NCI-H446 (cell line): ENCODE measurements at regions not wholly inside any gene's neighbourhood (a gene's known extent, or its start where the extent isn't known, plus 50 kb on each side); places are given as distances from the start of the nearest gene placed in this dataset.

Source experiments
- DNase-seq, 2 experiments: peaks; one replicate each; lab custom pipeline; 2025; lab: John Stamatoyannopoulos, UW

- DNase-seq: no peak
Measured at GRCh38 chr2:71936076-71937030, 211.3 kb downstream of the CYP26B1 start.

GRCh38 chr2:71935262-71935848 is 212.3 kb downstream of the CYP26B1 start:
- peak in 1 of 2 experiments; percentile 70 for DNase-seq

DNA sequence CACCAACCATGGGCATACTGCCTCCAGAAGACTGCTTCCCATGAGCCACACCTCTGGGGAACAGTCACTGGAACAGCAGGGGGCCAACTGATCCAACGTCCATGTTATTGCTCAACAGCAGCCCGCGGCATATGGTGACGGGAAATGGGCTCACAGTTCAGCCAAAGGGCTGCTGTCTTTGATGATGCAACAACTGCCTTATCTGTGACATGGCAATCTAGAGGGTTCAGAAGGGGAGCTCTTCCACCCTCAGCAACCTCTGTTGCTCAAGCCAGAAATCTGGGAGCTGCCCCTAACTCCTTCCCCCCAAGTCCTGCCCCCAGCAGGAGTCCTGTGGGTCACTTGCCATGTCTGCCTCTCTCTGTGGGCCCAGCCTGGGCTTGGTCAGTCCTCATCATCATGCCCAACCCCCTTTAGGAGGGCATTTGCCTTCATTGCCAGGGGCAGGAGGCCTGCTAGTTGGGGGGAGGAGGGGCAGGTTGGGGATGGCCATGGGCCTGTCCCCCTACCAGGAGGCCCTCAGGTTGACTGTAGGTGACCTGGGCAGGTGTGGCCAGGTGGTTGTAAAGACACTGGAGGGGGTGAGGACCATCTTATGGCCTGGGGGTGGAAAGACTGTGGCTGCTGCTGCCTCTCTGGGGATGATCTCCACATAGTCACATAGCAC is 212.9 kb downstream of the CYP26B1 start:
- DNase-seq: peak in 1 of 2 experiments; percentile 35

DNA sequence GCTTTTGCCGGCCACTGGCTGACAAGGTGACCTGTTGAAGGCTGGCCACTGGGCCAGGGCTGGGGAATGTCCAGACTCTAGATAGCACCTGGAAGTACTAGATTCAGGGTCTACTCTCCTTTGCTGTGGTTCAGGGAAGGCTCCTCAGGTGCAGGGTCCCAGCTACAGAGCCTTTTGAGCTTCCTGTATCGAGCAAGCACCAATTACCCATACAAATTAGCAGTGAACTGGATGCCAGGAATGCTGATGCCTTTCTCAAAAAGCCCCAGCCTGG is 213.4 kb downstream of the CYP26B1 start:
- no peak for DNase-seq

- DNase-seq: no peak
Measured at GRCh38 chr2:71933467-71934319, 214.0 kb downstream of the CYP26B1 start.

DNA sequence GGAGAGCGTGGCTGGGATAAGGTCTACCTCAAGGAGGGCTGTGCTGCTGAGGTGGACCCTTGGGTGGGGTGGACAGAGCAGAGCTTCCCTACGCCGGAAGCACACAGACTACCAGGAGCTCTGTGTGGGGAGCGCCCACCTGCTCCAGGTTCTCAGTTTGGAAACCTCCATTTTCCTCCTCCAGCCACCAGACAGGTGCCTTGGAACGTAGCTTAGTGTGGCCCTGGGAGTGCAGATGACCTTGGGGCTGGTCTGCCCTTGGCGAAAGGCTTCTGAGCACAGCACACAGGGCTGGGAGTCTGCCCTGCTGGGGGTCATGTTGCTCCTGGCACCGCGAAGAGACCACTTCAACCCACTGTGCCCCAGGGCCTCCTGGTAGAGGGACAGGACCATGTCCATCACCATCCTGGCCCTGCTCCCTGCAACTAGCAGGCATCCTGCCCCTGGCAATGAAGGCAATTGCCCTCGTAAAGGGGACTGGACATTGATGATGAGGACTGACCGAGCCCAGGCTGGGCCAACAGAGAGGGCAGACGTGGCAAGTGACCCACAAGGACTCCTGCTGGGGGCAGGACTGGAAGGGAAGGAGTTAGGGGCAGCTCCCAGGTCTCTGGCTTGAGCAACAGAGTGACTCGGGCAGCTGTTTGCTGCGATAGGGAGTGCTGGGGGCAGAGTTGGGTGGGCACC is 214.7 kb downstream of the CYP26B1 start:
- DNase-seq: no peak

GRCh38 chr2:71932037-71932779 is 215.5 kb downstream of the CYP26B1 start:
- no peak for DNase-seq

DNA sequence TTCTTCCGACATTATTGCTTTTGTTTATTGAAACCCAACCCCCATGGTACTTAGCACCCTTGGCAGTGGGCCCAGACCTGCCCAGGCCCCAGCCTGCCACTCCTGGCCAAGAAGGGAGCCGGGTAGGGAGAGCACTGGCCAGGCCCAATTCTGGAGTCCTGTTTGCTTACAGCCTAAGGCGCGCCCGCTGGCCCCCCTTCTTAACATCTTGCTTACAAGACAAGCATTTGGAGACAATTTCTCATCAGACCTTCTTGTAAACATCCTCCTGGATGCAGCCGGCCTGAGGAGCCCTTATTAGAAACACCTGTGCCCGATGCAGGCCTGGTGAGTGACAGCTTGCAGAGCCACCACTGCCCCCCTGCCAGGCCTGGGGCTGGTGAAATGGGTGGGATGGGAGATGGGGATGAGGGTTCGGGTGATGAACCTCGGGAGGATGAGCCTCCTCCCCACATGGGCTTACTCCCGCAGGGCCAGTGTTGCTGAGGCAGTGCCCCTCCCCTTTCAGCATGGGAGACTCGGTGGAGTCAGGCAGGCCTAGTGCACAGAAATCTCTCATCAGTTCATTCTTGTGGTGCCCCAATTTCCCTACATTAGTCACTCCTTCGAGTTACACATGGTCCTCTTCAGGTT is 217.5 kb downstream of the CYP26B1 start:
- peak in 1 of 2 experiments; percentile 23 for DNase-seq

DNA sequence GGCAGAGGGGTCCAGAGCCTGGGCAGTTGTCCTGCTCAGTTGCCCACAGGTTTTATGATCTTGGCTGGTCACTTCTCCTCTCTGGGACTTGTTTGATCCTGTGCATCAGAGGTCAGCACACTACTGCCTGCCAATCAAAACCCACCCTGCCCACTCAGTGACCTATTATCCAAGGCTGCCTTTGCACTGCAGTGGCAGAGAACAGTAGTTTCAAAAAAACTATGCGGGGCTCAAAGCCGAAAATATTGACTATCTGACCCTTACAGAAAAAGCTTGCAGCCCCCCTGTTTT is 218.2 kb downstream of the CYP26B1 start:
- DNase-seq: no peak

DNA sequence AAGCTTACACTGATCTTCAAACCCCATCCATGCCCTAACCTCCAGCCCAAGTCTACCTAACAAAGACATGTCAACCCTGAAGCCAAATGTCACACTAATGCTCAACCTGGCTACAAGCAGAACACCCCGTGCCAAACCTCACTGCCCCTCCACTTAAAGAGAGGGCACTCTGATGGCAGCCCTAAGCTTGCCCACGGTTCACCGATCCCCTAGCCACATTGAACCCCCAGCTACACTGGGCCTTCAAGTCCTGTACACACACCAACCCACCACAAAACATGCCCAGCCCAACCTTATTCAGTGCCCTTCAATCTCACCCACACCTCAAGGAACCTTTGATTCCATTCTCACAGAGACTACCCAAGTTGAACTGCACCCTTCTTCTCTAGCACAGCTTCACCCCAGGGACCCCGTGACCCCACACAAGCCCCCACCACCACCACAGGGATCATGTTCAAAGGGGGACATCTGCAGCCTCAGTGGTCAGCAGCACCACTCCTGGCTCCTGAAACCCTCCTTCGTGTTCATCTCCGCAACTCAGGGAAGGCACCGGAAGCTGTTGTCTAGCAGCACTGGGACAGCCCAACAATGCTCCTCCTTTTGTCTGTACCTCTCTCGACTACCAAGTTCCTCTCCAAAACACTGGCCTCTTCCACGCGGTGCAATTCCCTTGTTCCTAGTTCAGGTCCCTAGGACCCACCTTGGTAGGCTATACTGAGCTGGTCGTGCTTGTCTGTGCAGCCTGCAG is 218.8 kb downstream of the CYP26B1 start:
- no peak for DNase-seq

- no peak for DNase-seq
Measured at GRCh38 chr2:71927757-71928715, 219.6 kb downstream of the CYP26B1 start.

- no peak for DNase-seq
Measured at GRCh38 chr2:71926876-71927756, 220.5 kb downstream of the CYP26B1 start.

- DNase-seq: no peak
Measured at GRCh38 chr2:71926089-71926447, 221.6 kb downstream of the CYP26B1 start.

DNA sequence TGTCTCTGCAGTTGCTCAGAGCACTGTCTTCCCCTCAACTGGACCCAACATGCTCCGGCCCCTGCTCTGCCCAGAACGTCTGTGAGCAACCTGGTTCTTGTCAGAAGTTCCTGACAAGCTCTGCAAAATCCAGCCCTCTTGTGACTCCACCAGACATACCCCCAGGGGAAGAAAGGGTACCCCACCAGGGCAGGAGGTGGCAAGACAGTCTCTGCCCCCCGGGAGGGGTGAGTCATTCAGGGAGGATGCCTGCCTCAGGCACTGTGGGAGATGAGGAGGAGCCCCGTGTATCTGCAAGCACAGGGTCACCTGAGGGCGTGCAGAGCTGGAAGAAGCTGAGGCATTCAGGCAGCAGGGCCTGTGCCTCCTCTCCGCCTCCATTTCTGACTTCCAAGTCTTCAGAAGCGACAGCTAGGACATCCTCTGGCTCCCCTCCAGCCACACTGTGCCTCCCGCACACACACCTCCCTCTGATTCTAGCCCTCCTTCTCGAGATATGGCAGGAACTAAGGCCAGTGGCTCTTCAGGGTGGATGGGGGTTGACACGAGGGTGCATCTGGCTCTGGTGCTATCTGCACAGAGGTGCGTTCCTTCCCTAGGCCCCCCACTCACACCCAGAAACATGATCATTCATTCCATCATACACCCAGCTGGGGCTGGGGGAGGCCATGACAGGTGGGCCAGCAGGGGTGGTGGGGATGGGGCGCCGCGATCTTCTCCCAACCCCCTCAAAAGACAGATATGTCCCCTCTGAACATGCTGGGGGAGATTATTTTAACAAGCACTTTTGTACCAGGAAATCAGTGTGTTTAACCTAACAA is 222.2 kb downstream of the CYP26B1 start:
- DNase-seq: no peak

DNA sequence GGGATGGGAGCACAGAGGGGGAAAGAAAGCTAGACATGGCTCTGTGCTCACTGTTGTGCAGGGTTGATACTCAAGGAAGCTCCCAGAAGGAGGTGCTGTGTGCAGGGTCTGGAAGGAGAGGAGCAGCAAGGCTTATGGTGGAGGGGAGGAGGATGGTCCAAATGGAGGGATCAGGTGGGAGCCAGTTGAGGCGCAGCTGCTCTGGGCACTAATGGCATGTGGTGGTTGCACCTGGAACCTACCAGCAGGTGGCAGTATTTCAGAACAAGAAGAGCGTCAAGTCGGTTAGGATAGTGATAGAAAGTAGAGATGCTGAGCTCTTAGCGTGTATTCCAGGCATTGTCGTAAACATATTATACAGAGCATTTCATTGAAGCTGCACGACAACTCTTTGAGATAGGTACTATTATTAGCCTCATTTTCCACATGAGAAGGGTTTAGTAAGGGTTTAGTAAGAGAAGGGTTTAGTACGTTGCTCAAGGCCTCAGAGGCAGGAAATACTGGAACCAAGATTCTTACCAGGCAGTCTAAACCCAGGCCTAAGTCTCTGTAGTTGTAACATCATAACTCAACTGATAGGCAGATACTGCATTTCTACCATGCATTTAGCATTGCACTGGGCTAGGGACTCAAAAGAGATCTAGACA is 223.7 kb downstream of the CYP26B1 start:
- peak; percentile 42 to 69 for DNase-seq

GRCh38 chr2:71923143-71923525 is 224.5 kb downstream of the CYP26B1 start:
- DNase-seq: no peak
